Thyroid gland (tissue), 4 donors: ENCODE measurements at regions not wholly inside any gene's neighbourhood (a gene's known extent, or its start where the extent isn't known, plus 50 kb on each side); places are given as distances from the start of the nearest gene placed in this dataset.

ENCODE experiments used
- DNase-seq, 2 donors: peaks; one replicate each; pipeline ENCODE4 v3.0.0-alpha.2; 2019
- H3K27ac ChIP-seq, 3 donors: fragments of 200-600 bp; sonication (generic); 1 replicate in 2 of 3; 2 replicates in 1 of 3; pipeline ENCODE4 v1.5.1; 2016 to 2019; ENCODE audit warnings: mild to moderate bottlenecking in 1 of 3, moderate library complexity in 1 of 3
- H3K27me3 ChIP-seq: fragments of 200-600 bp; sonication (generic); one replicate; pipeline ENCODE4 v1.5.1; 2019
- H3K36me3 ChIP-seq, 2 donors: fragments of 200-600 bp; sonication (generic); one replicate each; pipeline ENCODE4 v1.5.1; 2016 to 2019
- H3K4me1 ChIP-seq, 2 donors: fragments of 200-600 bp; sonication (generic); one replicate each; pipeline ENCODE4 v1.5.1; 2017 to 2019
- H3K4me3 ChIP-seq, 3 donors: fragments of 200-600 bp; sonication (generic); replicated peaks in 1 of 3; 1 replicate in 2 of 3; 2 replicates in 1 of 3; pipeline ENCODE4 v1.5.1; 2016; ENCODE audit warnings: mild to moderate bottlenecking in 1 of 3
- H3K9me3 ChIP-seq: fragments of 200-600 bp; sonication (generic); one replicate; pipeline ENCODE4 v1.5.1; 2017
- CTCF ChIP-seq, 6 experiments: fragments of 200-600 bp in 3 of 6; fragments of 450-650 bp in 3 of 6; sonication (generic) in 3 of 6; IDR thresholded peaks; one replicate each; pipeline ENCODE4 v1.5.1; 2016 to 2019; ENCODE audit warnings: antibody characterized with exemption in 6 of 6, mild to moderate bottlenecking in 2 of 6, inconsistent platforms in 1 of 6, moderate library complexity in 1 of 6
- POLR2A ChIP-seq, 2 donors: fragments of 450-650 bp; IDR thresholded peaks; one replicate each; pipeline ENCODE4 v1.6.1; 2017; ENCODE audit warnings: antibody characterized with exemption in 2 of 2, mild to moderate bottlenecking in 2 of 2, moderate library complexity in 1 of 2
- whole genome bisulfite sequencing, 2 donors: methylation state at CpG; one replicate each; pipeline ENCODE4 v1.1.5; 2017; 5-methylcytosine and 5-hydroxymethylcytosine counted together
- intact Hi-C: fragments of 100-400 bp; cut with DNase I; formaldehyde crosslinking; loops from one replicate; pipeline ENCODE4 v1.15.1; 2023

GRCh38 chr15:98150536-98150935, 190.0 kb downstream of the ARRDC4 start:
- H3K27ac ChIP-seq = no peak overlapping the region
- no peak for TF ChIP-seq POLR2A (IDR thresholded peaks at IDR 0.05)
- no peak for TF ChIP-seq CTCF (IDR thresholded peaks at IDR 0.05)
- no peak overlapping the region for H3K4me3 ChIP-seq
- no peaks in the 10 kb centered on the region for H3K4me1 ChIP-seq
- no peaks in the 10 kb centered on the region for H3K27me3 ChIP-seq
- no peaks in the 10 kb centered on the region for H3K36me3 ChIP-seq
- WGBS, 2 donors = 52 to 56% methylated on average over 3 of the region's 3 CpGs
- no peaks in the 10 kb centered on the region for H3K9me3 ChIP-seq
- intact Hi-C loops = no loop called here
- no peak for DNase-seq

- no peak overlapping the region for H3K27ac ChIP-seq
- TF ChIP-seq POLR2A (IDR thresholded peaks at IDR 0.05) = no peak
- no peak for TF ChIP-seq CTCF (IDR thresholded peaks at IDR 0.05)
- 82 to 92% methylated on average over 2 of the region's 2 CpGs for WGBS, 2 donors
- no peaks in the 10 kb centered on the region for H3K27me3 ChIP-seq
- no peaks in the 10 kb centered on the region for H3K4me1 ChIP-seq
- H3K9me3 ChIP-seq = no peaks in the 10 kb centered on the region
- no peaks in the 10 kb centered on the region for H3K36me3 ChIP-seq
- intact Hi-C loops = no loop called here
- H3K4me3 ChIP-seq = no peak overlapping the region
- no peak for DNase-seq
These were observed 190.6 kb downstream of the ARRDC4 start for GRCh38 chr15:98151096-98151495.

GRCh38 chr15:98152156-98152555, 191.7 kb downstream of the ARRDC4 start:
- intact Hi-C loops = no loop called here
- no peak for TF ChIP-seq CTCF (IDR thresholded peaks at IDR 0.05)
- no peak for TF ChIP-seq POLR2A (IDR thresholded peaks at IDR 0.05)
- H3K4me1 ChIP-seq = no peaks in the 10 kb centered on the region
- H3K9me3 ChIP-seq = no peaks in the 10 kb centered on the region
- no peak overlapping the region for H3K4me3 ChIP-seq
- DNase-seq = no peak
- no peaks in the 10 kb centered on the region for H3K36me3 ChIP-seq
- H3K27ac ChIP-seq = no peak overlapping the region
- no peaks in the 10 kb centered on the region for H3K27me3 ChIP-seq

- H3K4me1 ChIP-seq = no peaks in the 10 kb centered on the region
- H3K9me3 ChIP-seq = no peaks in the 10 kb centered on the region
- H3K27ac ChIP-seq = no peak overlapping the region
- H3K4me3 ChIP-seq = no peak overlapping the region
- no peaks in the 10 kb centered on the region for H3K36me3 ChIP-seq
- no peaks in the 10 kb centered on the region for H3K27me3 ChIP-seq
- TF ChIP-seq CTCF (IDR thresholded peaks at IDR 0.05) = no peak
- TF ChIP-seq POLR2A (IDR thresholded peaks at IDR 0.05) = no peak
- WGBS, 2 donors = 50 to 52% methylated on average over 4 of the region's 4 CpGs
- DNase-seq = no peak
- intact Hi-C loops = no loop called here
These were observed 194.4 kb downstream of the ARRDC4 start for GRCh38 chr15:98154863-98155262.

GRCh38 chr15:98155356-98155755, 194.9 kb downstream of the ARRDC4 start:
- Histone ChIP-seq H3K4me3 (no peak overlapping the region), H3K9me3 (no peaks in the 10 kb centered on the region), H3K4me1 (no peaks in the 10 kb centered on the region), H3K36me3 (no peaks in the 10 kb centered on the region), H3K27me3 (no peaks in the 10 kb centered on the region), H3K27ac (no peak overlapping the region)
- WGBS, 2 donors = 91 to 94% methylated on average over 1 of the region's 1 CpG
- intact Hi-C loops = no loop called here
- no peak for TF ChIP-seq POLR2A (IDR thresholded peaks at IDR 0.05)
- no peak for TF ChIP-seq CTCF (IDR thresholded peaks at IDR 0.05)
- no peak for DNase-seq
